ENCODE measurements at regions not wholly inside any gene's neighbourhood (a gene's known extent, or its start where the extent isn't known, plus 50 kb on each side); places are given as distances from the start of the nearest gene placed in this dataset.

DNA sequence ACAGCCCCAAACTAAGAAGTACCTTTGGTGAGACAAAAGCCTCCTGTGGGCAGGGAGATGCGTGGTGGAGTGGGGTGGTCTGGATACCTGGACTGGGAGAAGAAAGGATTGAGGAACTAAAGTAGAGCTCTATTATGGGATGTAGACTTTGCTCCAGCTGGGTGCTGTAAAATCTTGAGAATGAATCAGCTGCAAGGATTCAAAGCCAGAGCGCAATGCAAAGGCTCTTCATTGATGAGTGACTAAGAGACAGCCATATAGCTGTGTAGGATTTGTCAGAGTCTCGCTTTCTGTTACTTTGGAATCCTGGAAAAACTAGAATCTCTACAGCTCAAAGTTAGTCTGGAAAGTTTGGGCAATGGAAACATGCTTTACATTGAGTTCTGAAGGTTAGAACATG, 159.9 kb downstream of the TAF11L14 start:
- ChIA-PET CTCF (no interaction called here), POLR2A (ENCODE audit: unreplicated experiment) (no interaction called here)
- Histone ChIP-seq H3K4ac (ENCODE audit: low read depth, low read length) (no peak overlapping the region), H3K23ac (ENCODE audit: low read depth, low read length) (no peak overlapping the region), H2BK15ac (ENCODE audit: low read depth, low read length) (no peak overlapping the region), H4K91ac (ENCODE audit: insufficient read depth, low read depth, low read length) (no peak overlapping the region), H3K9ac (ENCODE audit: low read depth, low read length) (no peak overlapping the region), H2BK5ac (ENCODE audit: low read depth, low read length, poor library complexity, severe bottlenecking) (no peak overlapping the region), H3K4me2 (ENCODE audit: low read depth, low read length) (no peak overlapping the region), H3K18ac (ENCODE audit: low read depth, low read length) (no peak overlapping the region), H4K5ac (ENCODE audit: low read depth, low read length) (no peak overlapping the region), H4K8ac (ENCODE audit: low read depth in 2 of 2, low read length in 2 of 2) (no peak overlapping the region), H3K4me3 (ENCODE audit: insufficient read depth, low read depth, low read length) (no peak overlapping the region), H2AFZ (replicated peaks; ENCODE audit: low read length, poor library complexity) (no peak overlapping the region), H3K36me3 (ENCODE audit: control insufficient read depth, insufficient read depth, low read length) (no peaks in the 10 kb centered on the region), H2AK9ac (replicated peaks; ENCODE audit: low read depth, low read length, poor library complexity) (no peak overlapping the region), H2BK120ac (ENCODE audit: low read depth, low read length) (no peak overlapping the region), H3K79me1 (ENCODE audit: low read depth in 1 of 2, low read length in 2 of 2) (no peaks in the 10 kb centered on the region), H3K27me3 (ENCODE audit: control insufficient read depth, insufficient read depth, low read length) (no peaks in the 10 kb centered on the region), H3K27ac (ENCODE audit: insufficient read depth, low read length) (no peak overlapping the region), H2AK5ac (ENCODE audit: low read depth, low read length) (no peak overlapping the region), H4K20me1 (ENCODE audit: insufficient read depth, low read length) (no peaks in the 10 kb centered on the region), H3K56ac (ENCODE audit: extremely low read depth, insufficient read depth, low read length) (no peak overlapping the region), H3K9me3 (ENCODE audit: control insufficient read depth, insufficient read depth, low read length) (no peaks in the 10 kb centered on the region), H2BK20ac (ENCODE audit: low read depth, low read length) (no peak overlapping the region), H3K4me1 (ENCODE audit: control insufficient read depth, insufficient read depth, low read length) (no peaks in the 10 kb centered on the region), H3K14ac (replicated peaks; ENCODE audit: low read depth, low read length) (no peak overlapping the region), H3K9me1 (ENCODE audit: insufficient read depth, low read length) (no peaks in the 10 kb centered on the region)
- ATAC-seq (ENCODE audit: low read depth), result no peak
- intact Hi-C loops (cut with micrococcal nuclease) (no loop called here), dilution Hi-C loops (cut with HindIII; ENCODE audit: low sequenced_read_pairs, unreplicated experiment) (no loop called here), in situ Hi-C loops (cut with MboI; ENCODE audit: low sequenced_read_pairs) (no loop called here)
- TF ChIP-seq, protein P1, sequence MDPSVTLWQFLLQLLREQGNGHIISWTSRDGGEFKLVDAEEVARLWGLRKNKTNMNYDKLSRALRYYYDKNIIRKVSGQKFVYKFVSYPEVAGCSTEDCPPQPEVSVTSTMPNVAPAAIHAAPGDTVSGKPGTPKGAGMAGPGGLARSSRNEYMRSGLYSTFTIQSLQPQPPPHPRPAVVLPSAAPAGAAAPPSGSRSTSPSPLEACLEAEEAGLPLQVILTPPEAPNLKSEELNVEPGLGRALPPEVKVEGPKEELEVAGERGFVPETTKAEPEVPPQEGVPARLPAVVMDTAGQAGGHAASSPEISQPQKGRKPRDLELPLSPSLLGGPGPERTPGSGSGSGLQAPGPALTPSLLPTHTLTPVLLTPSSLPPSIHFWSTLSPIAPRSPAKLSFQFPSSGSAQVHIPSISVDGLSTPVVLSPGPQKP (IDR thresholded peaks at IDR 0.05; ENCODE audit: borderline replicate concordance, low read depth, low read length), result no peak
- no peak for TF ChIP-seq MAFK (IDR thresholded peaks at IDR 0.05; ENCODE audit: low read depth, low read length)
- TF ChIP-seq NFE2L2 (IDR thresholded peaks at IDR 0.05; ENCODE audit: low read depth, low read length), result no peak
- no peak for TF ChIP-seq MXI1 (IDR thresholded peaks at IDR 0.05; ENCODE audit: borderline replicate concordance, low read depth, low read length)
- no peak for TF ChIP-seq RFX5 (IDR thresholded peaks at IDR 0.05; ENCODE audit: low read depth, low read length)
- TF ChIP-seq RAD21 (IDR thresholded peaks at IDR 0.05; ENCODE audit: low read length), result no peak
- TF ChIP-seq, protein P2, sequence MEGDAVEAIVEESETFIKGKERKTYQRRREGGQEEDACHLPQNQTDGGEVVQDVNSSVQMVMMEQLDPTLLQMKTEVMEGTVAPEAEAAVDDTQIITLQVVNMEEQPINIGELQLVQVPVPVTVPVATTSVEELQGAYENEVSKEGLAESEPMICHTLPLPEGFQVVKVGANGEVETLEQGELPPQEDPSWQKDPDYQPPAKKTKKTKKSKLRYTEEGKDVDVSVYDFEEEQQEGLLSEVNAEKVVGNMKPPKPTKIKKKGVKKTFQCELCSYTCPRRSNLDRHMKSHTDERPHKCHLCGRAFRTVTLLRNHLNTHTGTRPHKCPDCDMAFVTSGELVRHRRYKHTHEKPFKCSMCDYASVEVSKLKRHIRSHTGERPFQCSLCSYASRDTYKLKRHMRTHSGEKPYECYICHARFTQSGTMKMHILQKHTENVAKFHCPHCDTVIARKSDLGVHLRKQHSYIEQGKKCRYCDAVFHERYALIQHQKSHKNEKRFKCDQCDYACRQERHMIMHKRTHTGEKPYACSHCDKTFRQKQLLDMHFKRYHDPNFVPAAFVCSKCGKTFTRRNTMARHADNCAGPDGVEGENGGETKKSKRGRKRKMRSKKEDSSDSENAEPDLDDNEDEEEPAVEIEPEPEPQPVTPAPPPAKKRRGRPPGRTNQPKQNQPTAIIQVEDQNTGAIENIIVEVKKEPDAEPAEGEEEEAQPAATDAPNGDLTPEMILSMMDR (conservative IDR thresholded peaks at IDR 0.05; ENCODE audit: low read depth, low read length), result no peak
- TF ChIP-seq RCOR1 (IDR thresholded peaks at IDR 0.05; ENCODE audit: insufficient replicate concordance, low read length), result no peak
- no peak for TF ChIP-seq CHD1 (IDR thresholded peaks at IDR 0.05; ENCODE audit: low read depth, low read length)
- no peak for TF ChIP-seq FOS (IDR thresholded peaks at IDR 0.05; ENCODE audit: low read depth, low read length)
- no peak for TF ChIP-seq POLR2A (IDR thresholded peaks at IDR 0.05; ENCODE audit: low read depth, low read length)
- no peak for TF ChIP-seq MAZ (IDR thresholded peaks at IDR 0.05; ENCODE audit: borderline replicate concordance, low read depth, low read length)
- no peak for TF ChIP-seq CEBPB (IDR thresholded peaks at IDR 0.05; ENCODE audit: low read depth, low read length)
- BruUV-seq (replicated peaks), result no TSS peak
- no peak for DNase-seq
- WGBS, 2 experiments (ENCODE audit: extremely low coverage in 2 of 2, insufficient read length in 1 of 2), result 79% methylated on average over 2 of the region's 3 CpGs; no CpG with 5 or more reads in 1 of the 2 experiments

All from IMR-90 (cell line).